ENCODE measurements at regions not wholly inside any gene's neighbourhood (a gene's known extent, or its start where the extent isn't known, plus 50 kb on each side); places are given as distances from the start of the nearest gene placed in this dataset.
A peak's percentile ranks its signal among the peaks of the same experiment; 100 is the strongest.

- Histone ChIP-seq H3K4me1 (no peaks in the 10 kb centered on the region), H3K9me3 (no peaks in the 10 kb centered on the region), H3K27ac (no peak overlapping the region), H3K36me3 (replicated peaks in 1 of 2; ENCODE audit: insufficient read depth in 1 of 2, low read depth in 2 of 2) (no peaks in the 10 kb centered on the region), H3K4me3 (no peak overlapping the region), H3K27me3 (no peaks in the 10 kb centered on the region)
- ATAC-seq, result peak; percentile 24
- 78 to 84% methylated on average over 48 of the region's 49 CpGs for WGBS, 2 donors
- intact Hi-C loops (cut with DNase I), result no loop called here
- TF ChIP-seq CTCF (IDR thresholded peaks at IDR 0.05) (no peak), POLR2A (IDR thresholded peaks at IDR 0.05) (no peak)
- DNase-seq, result no peak
Measured at GRCh38 chr20:29299811-29300578, 1957.5 kb upstream of the DEFB115 start.

GRCh38 chr20:29300579-29301551 lies 1956.6 kb upstream of the DEFB115 start:
- H3K4me3 ChIP-seq, result no peak overlapping the region
- intact Hi-C loops (cut with DNase I), result no loop called here
- no peaks in the 10 kb centered on the region for H3K36me3 ChIP-seq (replicated peaks in 1 of 2; ENCODE audit: insufficient read depth in 1 of 2, low read depth in 2 of 2)
- 68 to 72% methylated on average over 58 to 78 of the region's 88 CpGs for WGBS, 2 donors
- no peak overlapping the region for H3K27ac ChIP-seq
- H3K4me1 ChIP-seq, result no peaks in the 10 kb centered on the region
- DNase-seq (no peak), ATAC-seq (no peak)
- H3K9me3 ChIP-seq, result no peaks in the 10 kb centered on the region
- no peaks in the 10 kb centered on the region for H3K27me3 ChIP-seq
- TF ChIP-seq CTCF (IDR thresholded peaks at IDR 0.05) (no peak), POLR2A (IDR thresholded peaks at IDR 0.05) (no peak)

GRCh38 chr20:29301624-29302259 lies 1955.7 kb upstream of the DEFB115 start:
- ATAC-seq (no peak), DNase-seq (no peak)
- Histone ChIP-seq H3K4me3 (no peak overlapping the region), H3K27ac (no peak overlapping the region), H3K9me3 (no peaks in the 10 kb centered on the region), H3K27me3 (no peaks in the 10 kb centered on the region), H3K36me3 (replicated peaks in 1 of 2; ENCODE audit: insufficient read depth in 1 of 2, low read depth in 2 of 2) (no peaks in the 10 kb centered on the region), H3K4me1 (no peaks in the 10 kb centered on the region)
- 76 to 81% methylated on average over 44 to 46 of the region's 46 CpGs for WGBS, 2 donors
- intact Hi-C loops (cut with DNase I), result no loop called here
- TF ChIP-seq POLR2A (IDR thresholded peaks at IDR 0.05), result no peak

- no peak for ATAC-seq
Measured at GRCh38 chr20:29302979-29303644, 1954.4 kb upstream of the DEFB115 start.

More at GRCh38 chr20:29302979-29303644, 1954.4 kb upstream of the DEFB115 start:
- Histone ChIP-seq H3K9me3 (no peaks in the 10 kb centered on the region), H3K36me3 (replicated peaks in 1 of 2; ENCODE audit: insufficient read depth in 1 of 2, low read depth in 2 of 2) (no peaks in the 10 kb centered on the region), H3K27me3 (no peaks in the 10 kb centered on the region), H3K27ac (no peak overlapping the region), H3K4me3 (no peak overlapping the region), H3K4me1 (no peaks in the 10 kb centered on the region)
- 55 to 61% methylated on average over 16 of the region's 16 CpGs for WGBS, 2 donors
- DNase-seq, result no peak
- TF ChIP-seq POLR2A (IDR thresholded peaks at IDR 0.05) (no peak), CTCF (IDR thresholded peaks at IDR 0.05) (no peak)
- intact Hi-C loops (cut with DNase I), result no loop called here
